Spleen (tissue), 7 donors: ENCODE measurements at regions not wholly inside any gene's neighbourhood (a gene's known extent, or its start where the extent isn't known, plus 50 kb on each side); places are given as distances from the start of the nearest gene placed in this dataset.

Source experiments
- CTCF ChIP-seq, 11 experiments: fragments of 200-600 bp in 7 of 11; fragments of 450-650 bp in 4 of 11; sonication (generic) in 4 of 11; IDR thresholded peaks in 8 of 11; conservative IDR thresholded peaks in 3 of 11; 1 replicate in 7 of 11; 2 replicates in 4 of 11; pipeline versions ENCODE4 v1.4.0 to v1.8.0; 2016 to 2021; ENCODE audit warnings: antibody characterized with exemption in 11 of 11, inconsistent platforms in 4 of 11, mild to moderate bottlenecking in 1 of 11
- POLR2AphosphoS5 ChIP-seq, 3 donors: sonication (generic); formaldehyde crosslinking; IDR thresholded peaks; one replicate each; pipeline ENCODE4 v1.5.1; 2017; ENCODE audit warnings: antibody characterized with exemption in 3 of 3
- donor health status: DM: no; HTN: no; CAD: no; lungs with moderate emphysema.
- donor health status: DM: no; HTN: no; CAD: no.
- donor health status: DM: no; HTN: no; CAD: no.

- TF ChIP-seq CTCF (IDR thresholded peaks at IDR 0.05 in 8 of 11, conservative IDR thresholded peaks at IDR 0.05 in 3 of 11) (no peak), POLR2AphosphoS5 (IDR thresholded peaks at IDR 0.05) (no peak)
Observed at GRCh38 chr18:24611075-24611474, 150.6 kb downstream of the HRH4 start.
